ENCODE measurements at regions not wholly inside any gene's neighbourhood (a gene's known extent, or its start where the extent isn't known, plus 50 kb on each side); places are given as distances from the start of the nearest gene placed in this dataset.

DNA sequence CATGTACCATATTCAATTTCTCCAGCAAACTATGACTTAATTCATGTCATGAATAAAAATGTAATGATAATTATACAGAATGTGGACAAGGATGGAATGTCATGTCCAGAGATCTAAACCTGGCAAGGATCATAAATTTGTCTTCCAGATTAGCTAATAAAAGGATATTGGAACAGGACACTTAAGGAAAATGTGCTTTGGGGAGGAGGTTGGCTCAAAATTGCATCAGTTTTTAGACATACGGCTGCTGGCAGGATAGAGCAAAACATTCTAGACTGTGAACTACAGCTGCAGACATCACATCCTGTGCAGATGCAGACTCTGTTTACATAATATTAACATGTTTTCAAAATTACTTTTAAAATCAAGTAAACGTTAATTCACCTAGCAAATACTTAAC is 248.4 kb downstream of the TLR4 start:
- no peak overlapping the region for H3K9ac ChIP-seq (ENCODE audit: low read depth in 1 of 3, low read length in 3 of 3)
- H3K4me3 ChIP-seq (ENCODE audit: low read length in 3 of 3): no peak overlapping the region
- no peaks in the 10 kb centered on the region for H3K9me3 ChIP-seq (ENCODE audit: control insufficient read depth in 3 of 3, low read length in 3 of 3)
- H3K36me3 ChIP-seq (ENCODE audit: control insufficient read depth in 3 of 3, insufficient read depth in 3 of 3, low read length in 3 of 3): no peaks in the 10 kb centered on the region
- H3K27me3 ChIP-seq (ENCODE audit: control insufficient read depth in 3 of 3, insufficient read depth in 3 of 3, low read length in 3 of 3): no peaks in the 10 kb centered on the region
- no peaks in the 10 kb centered on the region for H3K4me1 ChIP-seq (ENCODE audit: control insufficient read depth in 3 of 3, insufficient read depth in 3 of 3, low read length in 3 of 3)
- H3K27ac ChIP-seq (ENCODE audit: low read depth, low read length): no peak overlapping the region

DNA sequence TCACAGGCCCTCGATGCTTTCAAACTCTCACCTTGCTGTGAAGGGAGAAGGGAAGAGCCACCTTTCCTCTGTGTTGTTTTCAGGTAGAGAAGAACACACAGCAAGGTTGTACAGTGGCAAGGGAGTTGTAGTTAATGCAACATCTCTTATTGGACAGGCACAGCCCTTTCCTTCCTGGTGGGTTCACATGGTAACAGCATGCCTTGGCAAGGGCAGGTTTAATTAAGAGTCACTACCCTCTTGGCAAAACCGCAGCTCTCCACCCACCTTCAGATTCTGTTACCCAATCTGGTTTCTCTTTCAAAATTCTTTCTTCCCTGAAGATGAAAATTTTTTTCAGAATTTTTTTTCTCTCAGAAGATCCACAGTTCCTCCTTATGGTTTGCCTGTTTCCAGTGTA is 253.1 kb downstream of the TLR4 start:
- H3K27me3 ChIP-seq (ENCODE audit: control insufficient read depth in 3 of 3, insufficient read depth in 3 of 3, low read length in 3 of 3): no peaks in the 10 kb centered on the region
- H3K9me3 ChIP-seq (ENCODE audit: control insufficient read depth in 3 of 3, low read length in 3 of 3): no peaks in the 10 kb centered on the region
- no peaks in the 10 kb centered on the region for H3K4me1 ChIP-seq (ENCODE audit: control insufficient read depth in 3 of 3, insufficient read depth in 3 of 3, low read length in 3 of 3)
- no peak overlapping the region for H3K27ac ChIP-seq (ENCODE audit: low read depth, low read length)
- no peak overlapping the region for H3K4me3 ChIP-seq (ENCODE audit: low read length in 3 of 3)
- no peaks in the 10 kb centered on the region for H3K36me3 ChIP-seq (ENCODE audit: control insufficient read depth in 3 of 3, insufficient read depth in 3 of 3, low read length in 3 of 3)
- H3K9ac ChIP-seq (ENCODE audit: low read depth in 1 of 3, low read length in 3 of 3): no peak overlapping the region

DNA sequence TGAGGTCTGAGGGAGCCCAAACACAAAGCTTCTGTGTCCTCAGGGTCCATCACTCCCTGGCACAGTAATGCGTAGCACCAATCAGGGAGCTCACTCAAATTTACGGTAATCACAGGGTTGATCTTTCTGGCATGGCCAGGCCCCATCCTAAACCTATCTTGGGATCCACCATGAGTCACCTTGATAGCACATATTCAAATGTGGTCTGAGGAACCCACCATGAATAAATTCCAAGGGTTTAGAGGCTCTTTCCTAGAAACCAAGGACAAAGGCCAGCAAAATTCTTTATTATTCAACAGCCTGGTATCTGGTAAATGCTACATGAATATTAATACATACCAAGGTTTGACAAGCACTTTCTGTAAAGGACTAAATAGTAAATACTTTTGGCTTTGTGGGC is 254.5 kb downstream of the TLR4 start:
- Histone ChIP-seq H3K4me3 (ENCODE audit: low read length in 3 of 3) (no peak overlapping the region), H3K9me3 (ENCODE audit: control insufficient read depth in 3 of 3, low read length in 3 of 3) (no peaks in the 10 kb centered on the region), H3K36me3 (ENCODE audit: control insufficient read depth in 3 of 3, insufficient read depth in 3 of 3, low read length in 3 of 3) (no peaks in the 10 kb centered on the region), H3K9ac (ENCODE audit: low read depth in 1 of 3, low read length in 3 of 3) (no peak overlapping the region), H3K27ac (ENCODE audit: low read depth, low read length) (no peak overlapping the region), H3K27me3 (ENCODE audit: control insufficient read depth in 3 of 3, insufficient read depth in 3 of 3, low read length in 3 of 3) (no peaks in the 10 kb centered on the region), H3K4me1 (ENCODE audit: control insufficient read depth in 3 of 3, insufficient read depth in 3 of 3, low read length in 3 of 3) (no peaks in the 10 kb centered on the region)

DNA sequence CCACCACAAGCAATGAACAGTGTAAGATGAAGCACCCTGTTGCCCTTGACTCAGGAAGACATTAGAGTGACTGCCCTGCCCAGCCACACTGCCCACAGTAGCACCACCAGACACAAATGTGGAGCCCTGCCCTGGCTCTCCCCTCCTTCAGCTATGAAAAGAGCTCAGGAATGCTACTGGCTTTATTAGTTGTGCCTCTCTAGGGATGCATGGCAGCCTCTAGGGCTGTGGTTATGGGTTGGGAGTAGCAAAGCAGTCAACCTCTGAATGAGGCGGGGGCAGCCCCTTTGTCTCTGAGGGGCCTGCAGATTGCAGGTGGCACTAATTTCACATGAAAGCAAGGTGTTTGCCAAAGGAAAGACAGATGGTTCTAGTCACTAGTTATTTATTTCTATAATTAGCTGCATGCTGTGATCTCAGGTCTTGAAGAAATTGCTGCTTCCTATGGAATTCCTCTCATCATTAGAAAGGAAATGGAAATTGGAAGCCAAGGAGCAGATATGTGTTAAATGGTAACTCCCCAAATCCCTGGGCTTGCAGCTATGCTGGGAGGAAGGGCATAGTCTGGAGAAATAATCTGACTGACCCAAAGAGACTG is 259.4 kb downstream of the TLR4 start:
- no peak overlapping the region for H3K4me3 ChIP-seq (ENCODE audit: low read length in 3 of 3)
- no peaks in the 10 kb centered on the region for H3K9me3 ChIP-seq (ENCODE audit: control insufficient read depth in 3 of 3, low read length in 3 of 3)

DNA sequence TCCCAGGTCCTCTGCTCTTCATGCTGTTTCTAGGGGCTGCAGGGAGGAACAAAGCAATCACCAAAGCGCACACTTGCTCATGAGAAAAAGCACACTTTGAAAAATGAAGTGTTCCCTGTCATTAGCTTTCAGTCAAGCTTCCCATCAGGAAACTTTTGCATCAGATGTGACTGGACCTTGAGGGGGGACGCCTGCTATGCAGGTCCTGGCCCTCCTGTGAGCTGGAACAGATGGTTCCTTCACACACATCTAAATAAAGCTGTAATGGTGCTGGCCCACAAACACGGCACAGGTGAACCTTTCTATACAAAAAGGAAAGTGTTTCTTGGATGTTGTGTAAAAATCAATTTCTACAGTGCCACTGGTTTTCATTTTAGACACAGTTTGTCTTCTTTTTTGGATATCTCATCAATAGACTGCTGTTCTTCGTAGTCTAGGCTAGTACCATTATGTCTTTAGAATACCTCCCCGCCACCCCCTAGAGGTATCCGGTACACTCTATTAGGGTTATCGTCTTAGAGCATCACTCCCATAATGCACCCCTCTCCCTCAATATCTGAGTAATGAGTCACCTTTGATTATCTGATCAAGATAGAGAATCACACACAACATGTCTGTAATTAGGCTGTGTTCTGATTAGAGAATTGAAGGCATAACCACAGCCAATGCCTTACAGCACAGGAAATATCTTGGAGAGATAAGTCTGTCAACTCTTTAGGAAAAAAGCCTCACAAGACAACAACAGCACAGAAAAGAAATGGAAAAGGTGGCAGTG is 266.3 kb downstream of the TLR4 start:
- no peaks in the 10 kb centered on the region for H3K9me3 ChIP-seq (ENCODE audit: control insufficient read depth in 3 of 3, low read length in 3 of 3)
- no peak overlapping the region for H3K4me3 ChIP-seq (ENCODE audit: low read length in 3 of 3)
- H3K27me3 ChIP-seq (ENCODE audit: control insufficient read depth in 3 of 3, insufficient read depth in 3 of 3, low read length in 3 of 3): no peaks in the 10 kb centered on the region
- H3K4me1 ChIP-seq (ENCODE audit: control insufficient read depth in 3 of 3, insufficient read depth in 3 of 3, low read length in 3 of 3): no peaks in the 10 kb centered on the region
- H3K27ac ChIP-seq (ENCODE audit: low read depth, low read length): no peak overlapping the region
- no peak overlapping the region for H3K9ac ChIP-seq (ENCODE audit: low read depth in 1 of 3, low read length in 3 of 3)
- no peaks in the 10 kb centered on the region for H3K36me3 ChIP-seq (ENCODE audit: control insufficient read depth in 3 of 3, insufficient read depth in 3 of 3, low read length in 3 of 3)

More for the DNA sequence above, 259.4 kb downstream of the TLR4 start:
- H3K4me1 ChIP-seq (ENCODE audit: control insufficient read depth in 3 of 3, insufficient read depth in 3 of 3, low read length in 3 of 3): no peaks in the 10 kb centered on the region
- H3K27me3 ChIP-seq (ENCODE audit: control insufficient read depth in 3 of 3, insufficient read depth in 3 of 3, low read length in 3 of 3): no peaks in the 10 kb centered on the region
- no peak overlapping the region for H3K27ac ChIP-seq (ENCODE audit: low read depth, low read length)
- no peak overlapping the region for H3K9ac ChIP-seq (ENCODE audit: low read depth in 1 of 3, low read length in 3 of 3)
- no peaks in the 10 kb centered on the region for H3K36me3 ChIP-seq (ENCODE audit: control insufficient read depth in 3 of 3, insufficient read depth in 3 of 3, low read length in 3 of 3)

DNA sequence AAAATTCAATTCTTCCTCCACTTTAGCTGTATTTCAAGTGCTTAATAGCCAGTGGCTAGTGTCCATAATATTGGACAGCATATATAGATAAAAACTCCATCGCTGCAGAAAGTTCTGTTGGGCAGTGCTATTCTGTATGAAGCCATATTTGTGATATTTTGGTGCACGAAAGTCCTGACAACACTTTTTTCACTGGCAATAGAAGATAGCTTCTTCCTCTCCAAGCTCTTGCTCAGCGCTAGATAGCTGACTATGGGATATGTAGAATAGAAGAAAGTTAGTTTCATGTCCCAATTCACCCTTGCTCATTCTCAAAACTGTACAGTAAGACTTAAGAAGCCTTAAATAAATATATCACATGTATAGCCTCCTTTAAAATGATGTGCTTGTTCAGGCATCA is 269.9 kb downstream of the TLR4 start:
- H3K4me3 ChIP-seq (ENCODE audit: low read length in 3 of 3): no peak overlapping the region
- no peaks in the 10 kb centered on the region for H3K4me1 ChIP-seq (ENCODE audit: control insufficient read depth in 3 of 3, insufficient read depth in 3 of 3, low read length in 3 of 3)
- H3K36me3 ChIP-seq (ENCODE audit: control insufficient read depth in 3 of 3, insufficient read depth in 3 of 3, low read length in 3 of 3): no peaks in the 10 kb centered on the region
- H3K9me3 ChIP-seq (ENCODE audit: control insufficient read depth in 3 of 3, low read length in 3 of 3): no peaks in the 10 kb centered on the region
- H3K9ac ChIP-seq (ENCODE audit: low read depth in 1 of 3, low read length in 3 of 3): no peak overlapping the region
- H3K27me3 ChIP-seq (ENCODE audit: control insufficient read depth in 3 of 3, insufficient read depth in 3 of 3, low read length in 3 of 3): no peaks in the 10 kb centered on the region
- no peak overlapping the region for H3K27ac ChIP-seq (ENCODE audit: low read depth, low read length)

DNA sequence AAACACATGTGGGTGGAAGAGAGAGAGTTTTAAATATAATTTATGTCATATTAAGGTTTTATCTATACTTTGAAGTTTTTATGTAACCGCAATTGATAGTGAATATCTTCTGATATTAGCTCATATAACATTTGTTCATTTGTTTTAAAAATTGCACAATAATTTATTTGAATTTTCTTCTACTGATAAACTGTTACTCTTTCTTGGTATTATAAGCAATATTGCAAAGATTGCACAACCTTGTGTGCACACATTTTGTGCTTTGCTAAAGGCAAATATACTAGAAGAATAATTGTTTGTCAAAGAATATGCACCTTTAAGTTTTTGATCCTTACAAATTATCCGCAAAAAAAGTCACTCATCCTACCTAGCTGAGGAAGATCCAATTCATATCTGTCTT is 275.7 kb downstream of the TLR4 start:
- no peak overlapping the region for H3K4me3 ChIP-seq (ENCODE audit: low read length in 3 of 3)
- H3K4me1 ChIP-seq (ENCODE audit: control insufficient read depth in 3 of 3, insufficient read depth in 3 of 3, low read length in 3 of 3): no peaks in the 10 kb centered on the region

DNA sequence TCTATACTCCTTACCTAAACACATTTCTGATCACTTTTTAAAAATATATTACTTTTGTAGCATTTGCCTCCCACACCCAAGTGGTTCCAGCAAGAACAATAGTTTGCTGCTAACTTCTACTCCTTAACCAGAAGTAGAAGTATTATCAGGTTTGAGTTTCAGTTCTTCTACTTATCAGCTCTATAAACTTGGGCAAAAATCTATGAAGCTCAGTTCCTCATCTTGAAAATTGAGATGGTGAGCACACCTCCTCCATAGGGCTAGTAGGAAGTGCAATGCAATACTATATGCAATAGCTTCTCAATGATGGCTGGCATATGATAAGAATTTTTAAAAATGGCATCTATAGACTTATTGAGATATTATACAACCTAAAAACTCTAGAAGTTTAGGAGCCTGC is 283.7 kb downstream of the TLR4 start:
- Histone ChIP-seq H3K9me3 (ENCODE audit: control insufficient read depth in 3 of 3, low read length in 3 of 3) (no peaks in the 10 kb centered on the region), H3K27ac (ENCODE audit: low read depth, low read length) (no peak overlapping the region), H3K4me1 (ENCODE audit: control insufficient read depth in 3 of 3, insufficient read depth in 3 of 3, low read length in 3 of 3) (no peaks in the 10 kb centered on the region), H3K9ac (ENCODE audit: low read depth in 1 of 3, low read length in 3 of 3) (no peak overlapping the region), H3K36me3 (ENCODE audit: control insufficient read depth in 3 of 3, insufficient read depth in 3 of 3, low read length in 3 of 3) (no peaks in the 10 kb centered on the region), H3K4me3 (ENCODE audit: low read length in 3 of 3) (no peak overlapping the region), H3K27me3 (ENCODE audit: control insufficient read depth in 3 of 3, insufficient read depth in 3 of 3, low read length in 3 of 3) (no peaks in the 10 kb centered on the region)

More for the DNA sequence above, 275.7 kb downstream of the TLR4 start:
- Histone ChIP-seq H3K9me3 (ENCODE audit: control insufficient read depth in 3 of 3, low read length in 3 of 3) (no peaks in the 10 kb centered on the region), H3K27me3 (ENCODE audit: control insufficient read depth in 3 of 3, insufficient read depth in 3 of 3, low read length in 3 of 3) (no peaks in the 10 kb centered on the region), H3K9ac (ENCODE audit: low read depth in 1 of 3, low read length in 3 of 3) (no peak overlapping the region), H3K27ac (ENCODE audit: low read depth, low read length) (no peak overlapping the region), H3K36me3 (ENCODE audit: control insufficient read depth in 3 of 3, insufficient read depth in 3 of 3, low read length in 3 of 3) (no peaks in the 10 kb centered on the region)

DNA sequence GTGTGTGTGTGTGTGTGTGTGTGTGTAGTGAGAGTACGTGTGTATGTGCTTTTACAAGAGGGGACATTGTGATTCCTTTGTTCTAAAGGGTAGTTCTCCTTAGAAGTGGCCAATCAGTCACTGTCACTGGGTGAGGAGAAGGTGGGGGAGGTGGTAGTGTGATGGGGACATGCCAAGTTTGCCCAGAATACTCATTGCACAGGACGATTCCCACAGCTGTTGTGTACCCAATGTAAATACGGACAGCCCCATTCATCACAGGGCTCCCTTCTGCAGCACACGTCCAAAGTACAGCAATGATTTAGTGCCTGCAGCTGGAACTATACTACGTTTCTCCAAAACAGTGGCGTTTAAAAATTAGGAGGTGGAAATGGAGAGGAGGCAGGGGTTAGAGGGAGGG is 287.8 kb downstream of the TLR4 start:
- Histone ChIP-seq H3K27me3 (ENCODE audit: control insufficient read depth in 3 of 3, insufficient read depth in 3 of 3, low read length in 3 of 3) (no peaks in the 10 kb centered on the region), H3K36me3 (ENCODE audit: control insufficient read depth in 3 of 3, insufficient read depth in 3 of 3, low read length in 3 of 3) (no peaks in the 10 kb centered on the region), H3K4me1 (ENCODE audit: control insufficient read depth in 3 of 3, insufficient read depth in 3 of 3, low read length in 3 of 3) (no peaks in the 10 kb centered on the region), H3K4me3 (ENCODE audit: low read length in 3 of 3) (no peak overlapping the region), H3K9ac (ENCODE audit: low read depth in 1 of 3, low read length in 3 of 3) (no peak overlapping the region), H3K9me3 (ENCODE audit: control insufficient read depth in 3 of 3, low read length in 3 of 3) (no peaks in the 10 kb centered on the region), H3K27ac (ENCODE audit: low read depth, low read length) (no peak overlapping the region)

DNA sequence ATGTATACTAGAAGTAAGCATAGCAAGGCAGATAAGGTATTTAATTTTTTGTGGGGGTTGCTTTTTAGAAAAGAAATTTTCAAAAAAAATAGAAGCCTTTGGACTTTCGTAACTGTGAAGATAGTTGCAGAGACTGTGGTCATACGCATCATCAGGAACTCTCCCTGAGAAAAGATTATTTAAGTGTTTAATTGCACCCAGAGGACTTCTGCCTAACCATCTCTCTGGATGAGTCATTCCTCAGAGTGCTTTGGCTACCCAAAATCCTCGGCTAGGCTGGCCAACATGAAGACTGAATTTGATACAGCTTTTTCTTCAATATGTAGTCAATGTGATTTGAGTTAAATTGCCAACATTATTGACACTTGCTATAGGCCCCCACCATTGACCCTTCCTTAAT is 296.4 kb downstream of the TLR4 start:
- Histone ChIP-seq H3K4me3 (ENCODE audit: low read length in 3 of 3) (no peak overlapping the region), H3K27me3 (ENCODE audit: control insufficient read depth in 3 of 3, insufficient read depth in 3 of 3, low read length in 3 of 3) (no peaks in the 10 kb centered on the region), H3K36me3 (ENCODE audit: control insufficient read depth in 3 of 3, insufficient read depth in 3 of 3, low read length in 3 of 3) (no peaks in the 10 kb centered on the region), H3K4me1 (ENCODE audit: control insufficient read depth in 3 of 3, insufficient read depth in 3 of 3, low read length in 3 of 3) (no peaks in the 10 kb centered on the region), H3K27ac (ENCODE audit: low read depth, low read length) (no peak overlapping the region), H3K9ac (ENCODE audit: low read depth in 1 of 3, low read length in 3 of 3) (no peak overlapping the region), H3K9me3 (ENCODE audit: control insufficient read depth in 3 of 3, low read length in 3 of 3) (no peaks in the 10 kb centered on the region)
